ENCODE measurements at regions not wholly inside any gene's neighbourhood (a gene's known extent, or its start where the extent isn't known, plus 50 kb on each side); places are given as distances from the start of the nearest gene placed in this dataset.
A peak's percentile ranks its signal among the peaks of the same experiment; 100 is the strongest.

- no peaks in the 10 kb centered on the region for H3K27me3 ChIP-seq (ENCODE audit: control insufficient read depth, insufficient read depth, low read length)
- no peaks in the 10 kb centered on the region for H3K36me3 ChIP-seq (ENCODE audit: control insufficient read depth, insufficient read depth, low read length)
- H3K4me3 ChIP-seq (ENCODE audit: low read depth, low read length): no peak overlapping the region
- H3K9ac ChIP-seq (ENCODE audit: low read depth, low read length): no peak overlapping the region
- peaks cover 9% of the 10 kb centered on the region for H3K4me1 ChIP-seq (ENCODE audit: control insufficient read depth, insufficient read depth, low read length)
- no peaks in the 10 kb centered on the region for H3K9me3 ChIP-seq (ENCODE audit: control insufficient read depth, insufficient read depth, low read length)
- H3K27ac ChIP-seq (ENCODE audit: low read depth, low read length): no peak overlapping the region
Observed at GRCh38 chr2:147479358-147479757, 365.5 kb upstream of the ACVR2A start.

GRCh38 chr2:147473075-147473474 is 371.8 kb upstream of the ACVR2A start:
- Histone ChIP-seq H3K9me3 (ENCODE audit: control insufficient read depth, insufficient read depth, low read length) (no peaks in the 10 kb centered on the region), H3K36me3 (ENCODE audit: control insufficient read depth, insufficient read depth, low read length) (no peaks in the 10 kb centered on the region), H3K27ac (ENCODE audit: low read depth, low read length) (no peak overlapping the region), H3K4me1 (ENCODE audit: control insufficient read depth, insufficient read depth, low read length) (peaks cover 22% of the 10 kb centered on the region), H3K27me3 (ENCODE audit: control insufficient read depth, insufficient read depth, low read length) (no peaks in the 10 kb centered on the region), H3K9ac (ENCODE audit: low read depth, low read length) (no peak overlapping the region), H3K4me3 (ENCODE audit: low read depth, low read length) (no peak overlapping the region)

GRCh38 chr2:147471126-147471525 is 373.7 kb upstream of the ACVR2A start:
- no peak overlapping the region for H3K9ac ChIP-seq (ENCODE audit: low read depth, low read length)
- no peaks in the 10 kb centered on the region for H3K9me3 ChIP-seq (ENCODE audit: control insufficient read depth, insufficient read depth, low read length)
- no peak overlapping the region for H3K4me3 ChIP-seq (ENCODE audit: low read depth, low read length)
- no peak overlapping the region for H3K27ac ChIP-seq (ENCODE audit: low read depth, low read length)
- H3K27me3 ChIP-seq (ENCODE audit: control insufficient read depth, insufficient read depth, low read length): no peaks in the 10 kb centered on the region
- H3K36me3 ChIP-seq (ENCODE audit: control insufficient read depth, insufficient read depth, low read length): no peaks in the 10 kb centered on the region
- peaks cover 32% of the 10 kb centered on the region for H3K4me1 ChIP-seq (ENCODE audit: control insufficient read depth, insufficient read depth, low read length)

- Histone ChIP-seq H3K9ac (ENCODE audit: low read depth, low read length) (no peak overlapping the region), H3K27me3 (ENCODE audit: control insufficient read depth, insufficient read depth, low read length) (no peaks in the 10 kb centered on the region), H3K36me3 (ENCODE audit: control insufficient read depth, insufficient read depth, low read length) (no peaks in the 10 kb centered on the region), H3K9me3 (ENCODE audit: control insufficient read depth, insufficient read depth, low read length) (no peaks in the 10 kb centered on the region), H3K4me3 (ENCODE audit: low read depth, low read length) (no peak overlapping the region), H3K27ac (ENCODE audit: low read depth, low read length) (peak overlapping the region; percentile 72), H3K4me1 (ENCODE audit: control insufficient read depth, insufficient read depth, low read length) (peaks cover 32% of the 10 kb centered on the region)
Observed at GRCh38 chr2:147469471-147469870, 375.4 kb upstream of the ACVR2A start.

GRCh38 chr2:147468963-147469362 is 375.9 kb upstream of the ACVR2A start:
- H3K36me3 ChIP-seq (ENCODE audit: control insufficient read depth, insufficient read depth, low read length): no peaks in the 10 kb centered on the region
- H3K4me3 ChIP-seq (ENCODE audit: low read depth, low read length): no peak overlapping the region
- no peak overlapping the region for H3K9ac ChIP-seq (ENCODE audit: low read depth, low read length)
- no peaks in the 10 kb centered on the region for H3K9me3 ChIP-seq (ENCODE audit: control insufficient read depth, insufficient read depth, low read length)
- peaks cover 32% of the 10 kb centered on the region for H3K4me1 ChIP-seq (ENCODE audit: control insufficient read depth, insufficient read depth, low read length)
- H3K27ac ChIP-seq (ENCODE audit: low read depth, low read length): peak overlapping the region; percentile 67
- H3K27me3 ChIP-seq (ENCODE audit: control insufficient read depth, insufficient read depth, low read length): no peaks in the 10 kb centered on the region

GRCh38 chr2:147468349-147468748 is 376.5 kb upstream of the ACVR2A start:
- Histone ChIP-seq H3K36me3 (ENCODE audit: control insufficient read depth, insufficient read depth, low read length) (no peaks in the 10 kb centered on the region), H3K4me1 (ENCODE audit: control insufficient read depth, insufficient read depth, low read length) (peaks cover 32% of the 10 kb centered on the region), H3K27ac (ENCODE audit: low read depth, low read length) (peak overlapping the region; percentile 67), H3K27me3 (ENCODE audit: control insufficient read depth, insufficient read depth, low read length) (no peaks in the 10 kb centered on the region), H3K9ac (ENCODE audit: low read depth, low read length) (no peak overlapping the region), H3K4me3 (ENCODE audit: low read depth, low read length) (no peak overlapping the region), H3K9me3 (ENCODE audit: control insufficient read depth, insufficient read depth, low read length) (no peaks in the 10 kb centered on the region)

- Histone ChIP-seq H3K4me3 (ENCODE audit: low read depth, low read length) (no peak overlapping the region), H3K4me1 (ENCODE audit: control insufficient read depth, insufficient read depth, low read length) (peaks cover 32% of the 10 kb centered on the region), H3K27me3 (ENCODE audit: control insufficient read depth, insufficient read depth, low read length) (no peaks in the 10 kb centered on the region), H3K36me3 (ENCODE audit: control insufficient read depth, insufficient read depth, low read length) (no peaks in the 10 kb centered on the region), H3K9ac (ENCODE audit: low read depth, low read length) (no peak overlapping the region), H3K9me3 (ENCODE audit: control insufficient read depth, insufficient read depth, low read length) (no peaks in the 10 kb centered on the region), H3K27ac (ENCODE audit: low read depth, low read length) (no peak overlapping the region)
Observed at GRCh38 chr2:147467441-147467840, 377.4 kb upstream of the ACVR2A start.

GRCh38 chr2:147464737-147465357 is 380.0 kb upstream of the ACVR2A start:
- Histone ChIP-seq H3K9ac (ENCODE audit: low read depth, low read length) (no peak overlapping the region), H3K27me3 (ENCODE audit: control insufficient read depth, insufficient read depth, low read length) (no peaks in the 10 kb centered on the region), H3K4me1 (ENCODE audit: control insufficient read depth, insufficient read depth, low read length) (peaks cover 26% of the 10 kb centered on the region), H3K9me3 (ENCODE audit: control insufficient read depth, insufficient read depth, low read length) (no peaks in the 10 kb centered on the region), H3K4me3 (ENCODE audit: low read depth, low read length) (no peak overlapping the region), H3K36me3 (ENCODE audit: control insufficient read depth, insufficient read depth, low read length) (no peaks in the 10 kb centered on the region), H3K27ac (ENCODE audit: low read depth, low read length) (no peak overlapping the region)

- Histone ChIP-seq H3K27ac (ENCODE audit: low read depth, low read length) (no peak overlapping the region), H3K36me3 (ENCODE audit: control insufficient read depth, insufficient read depth, low read length) (no peaks in the 10 kb centered on the region), H3K4me1 (ENCODE audit: control insufficient read depth, insufficient read depth, low read length) (peaks cover 20% of the 10 kb centered on the region), H3K4me3 (ENCODE audit: low read depth, low read length) (no peak overlapping the region), H3K9ac (ENCODE audit: low read depth, low read length) (no peak overlapping the region), H3K27me3 (ENCODE audit: control insufficient read depth, insufficient read depth, low read length) (no peaks in the 10 kb centered on the region), H3K9me3 (ENCODE audit: control insufficient read depth, insufficient read depth, low read length) (no peaks in the 10 kb centered on the region)
Observed at GRCh38 chr2:147463881-147464520, 380.8 kb upstream of the ACVR2A start.

GRCh38 chr2:147460155-147460554 is 384.7 kb upstream of the ACVR2A start:
- Histone ChIP-seq H3K9ac (ENCODE audit: low read depth, low read length) (no peak overlapping the region), H3K27me3 (ENCODE audit: control insufficient read depth, insufficient read depth, low read length) (no peaks in the 10 kb centered on the region), H3K4me3 (ENCODE audit: low read depth, low read length) (no peak overlapping the region), H3K36me3 (ENCODE audit: control insufficient read depth, insufficient read depth, low read length) (no peaks in the 10 kb centered on the region), H3K27ac (ENCODE audit: low read depth, low read length) (no peak overlapping the region), H3K9me3 (ENCODE audit: control insufficient read depth, insufficient read depth, low read length) (no peaks in the 10 kb centered on the region), H3K4me1 (ENCODE audit: control insufficient read depth, insufficient read depth, low read length) (no peaks in the 10 kb centered on the region)

GRCh38 chr2:147456779-147457178 is 388.1 kb upstream of the ACVR2A start:
- Histone ChIP-seq H3K4me3 (ENCODE audit: low read depth, low read length) (no peak overlapping the region), H3K36me3 (ENCODE audit: control insufficient read depth, insufficient read depth, low read length) (no peaks in the 10 kb centered on the region), H3K9me3 (ENCODE audit: control insufficient read depth, insufficient read depth, low read length) (no peaks in the 10 kb centered on the region), H3K27ac (ENCODE audit: low read depth, low read length) (no peak overlapping the region), H3K4me1 (ENCODE audit: control insufficient read depth, insufficient read depth, low read length) (peaks cover 3% of the 10 kb centered on the region), H3K9ac (ENCODE audit: low read depth, low read length) (no peak overlapping the region), H3K27me3 (ENCODE audit: control insufficient read depth, insufficient read depth, low read length) (no peaks in the 10 kb centered on the region)

Data from HUES48 (cell line).